ENCODE measurements at regions not wholly inside any gene's neighbourhood (a gene's known extent, or its start where the extent isn't known, plus 50 kb on each side); places are given as distances from the start of the nearest gene placed in this dataset.

DNA sequence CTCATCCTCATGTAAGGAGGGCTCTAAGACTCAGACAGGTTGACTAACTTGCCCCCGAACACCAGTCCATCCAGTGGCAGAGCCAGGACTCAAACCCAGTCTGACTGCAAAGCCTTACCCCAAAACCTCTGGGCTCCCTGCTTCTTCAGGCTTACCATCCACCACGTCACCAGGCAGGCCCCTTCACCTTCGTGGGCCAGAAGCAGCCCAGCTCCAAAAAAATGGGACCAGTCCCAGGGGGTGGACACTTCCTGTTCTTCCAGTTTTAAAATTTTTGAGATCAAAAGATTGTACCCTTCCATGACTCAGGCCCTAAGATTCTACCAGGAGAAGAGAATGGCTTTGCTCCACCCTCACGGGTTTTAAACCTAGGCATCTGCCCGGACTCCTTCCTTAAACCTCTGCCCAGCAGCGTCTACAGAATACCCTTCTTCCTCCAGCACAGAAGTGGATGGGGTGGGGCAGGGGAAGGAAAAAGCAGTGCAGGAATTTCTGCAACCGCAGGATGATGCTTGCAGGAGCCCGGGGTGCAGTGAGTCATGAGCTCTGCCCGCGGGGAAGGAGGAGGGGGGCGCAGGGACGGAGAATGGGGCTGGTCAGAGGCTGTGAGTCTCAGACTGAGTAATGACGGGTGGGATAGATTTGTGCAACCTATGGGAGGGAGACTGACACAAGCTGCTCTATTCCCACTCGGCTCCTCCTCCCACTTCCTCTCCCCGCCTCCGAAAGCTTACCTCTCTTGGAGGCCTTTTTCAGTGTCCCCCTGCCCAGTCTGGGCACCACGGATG, 50.4 kb upstream of the STXBP1 start:
- peaks cover 37% of the 10 kb centered on the region for H3K9me1 ChIP-seq (ENCODE audit: insufficient read depth, low read length)
- peak overlapping the region; percentile 92 for H2BK20ac ChIP-seq (ENCODE audit: low read depth, low read length)
- peaks cover 65% of the 10 kb centered on the region for H3K4me1 ChIP-seq (ENCODE audit: control insufficient read depth, insufficient read depth, low read length)
- POLR2A ChIA-PET (ENCODE audit: unreplicated experiment): interaction anchor here (0.6 to 1.4 kb wide), 4 partner anchors 9 to 40 kb away, joined by 3 to 4 read pairs (median 4); no protein-coding TSS in a partner anchor
- no TSS peak for BruUV-seq (replicated peaks)
- peaks cover 6 to 61% of the 10 kb centered on the region in 2 experiments for H3K79me1 ChIP-seq (ENCODE audit: low read depth in 1 of 2, low read length in 2 of 2)
- peak; percentile 99 for DNase-seq
- H3K36me3 ChIP-seq (ENCODE audit: control insufficient read depth, insufficient read depth, low read length): peaks cover 51% of the 10 kb centered on the region
- peak overlapping the region; percentile 97 for H2AK5ac ChIP-seq (ENCODE audit: low read depth, low read length)
- intact Hi-C loops (cut with micrococcal nuclease) (loop anchor here (2.0 kb wide), 1 partner anchor 41 kb away; no protein-coding TSS in a partner anchor), dilution Hi-C loops (cut with HindIII; ENCODE audit: low sequenced_read_pairs, unreplicated experiment) (no loop called here), in situ Hi-C loops (cut with MboI; ENCODE audit: low sequenced_read_pairs) (no loop called here)
- peak overlapping the region; percentile 88 for H3K56ac ChIP-seq (ENCODE audit: extremely low read depth, insufficient read depth, low read length)
- H2BK5ac ChIP-seq (ENCODE audit: low read depth, low read length, poor library complexity, severe bottlenecking): peak overlapping the region; percentile 94
- peak overlapping the region; percentile 96 for H4K91ac ChIP-seq (ENCODE audit: insufficient read depth, low read depth, low read length)
- H3K4ac ChIP-seq (ENCODE audit: low read depth, low read length): peak overlapping the region; percentile 99
- H3K9ac ChIP-seq (ENCODE audit: low read depth, low read length): peak overlapping the region; percentile 65
- peak overlapping the region; percentile 59 for H2AFZ ChIP-seq (replicated peaks; ENCODE audit: low read length, poor library complexity)
- H3K18ac ChIP-seq (ENCODE audit: low read depth, low read length): peak overlapping the region; percentile 83
- peak overlapping the region; percentile 89 for H3K27ac ChIP-seq (ENCODE audit: insufficient read depth, low read length)
- WGBS, 2 experiments (ENCODE audit: extremely low coverage in 2 of 2, insufficient read length in 1 of 2): no CpG with 5 or more reads among the region's 17 CpGs
- H2AK9ac ChIP-seq (replicated peaks; ENCODE audit: low read depth, low read length, poor library complexity): peak overlapping the region; percentile 94
- TF ChIP-seq BHLHE40 (IDR thresholded peaks at IDR 0.05; ENCODE audit: low read depth, low read length): peak; percentile 41; the same call in 1 of the 2 replicates
- peak; percentile 98 for TF ChIP-seq FOS (IDR thresholded peaks at IDR 0.05; ENCODE audit: low read depth, low read length)
- peak; percentile 7; the same call in 1 of the 2 replicates for TF ChIP-seq MAFK (IDR thresholded peaks at IDR 0.05; ENCODE audit: low read depth, low read length)
- peak; percentile 44; the same call in 1 of the 2 replicates for TF ChIP-seq POLR2A (IDR thresholded peaks at IDR 0.05; ENCODE audit: low read depth, low read length)
- TF ChIP-seq NFE2L2 (IDR thresholded peaks at IDR 0.05; ENCODE audit: low read depth, low read length): peak; percentile 51
- TF ChIP-seq MXI1 (IDR thresholded peaks at IDR 0.05; ENCODE audit: borderline replicate concordance, low read depth, low read length): no peak; the same call in 1 of the 2 replicates
- no peak for TF ChIP-seq ELK1 (IDR thresholded peaks at IDR 0.05; ENCODE audit: borderline replicate concordance, low read depth, low read length)
- peak; percentile 96 for TF ChIP-seq MAZ (IDR thresholded peaks at IDR 0.05; ENCODE audit: borderline replicate concordance, low read depth, low read length)
- peak; percentile 22 for TF ChIP-seq RAD21 (IDR thresholded peaks at IDR 0.05; ENCODE audit: low read length)
- peak; percentile 94 for TF ChIP-seq CEBPB (IDR thresholded peaks at IDR 0.05; ENCODE audit: low read depth, low read length)
- no peak for TF ChIP-seq CHD1 (IDR thresholded peaks at IDR 0.05; ENCODE audit: low read depth, low read length)
- TF ChIP-seq, protein P1, sequence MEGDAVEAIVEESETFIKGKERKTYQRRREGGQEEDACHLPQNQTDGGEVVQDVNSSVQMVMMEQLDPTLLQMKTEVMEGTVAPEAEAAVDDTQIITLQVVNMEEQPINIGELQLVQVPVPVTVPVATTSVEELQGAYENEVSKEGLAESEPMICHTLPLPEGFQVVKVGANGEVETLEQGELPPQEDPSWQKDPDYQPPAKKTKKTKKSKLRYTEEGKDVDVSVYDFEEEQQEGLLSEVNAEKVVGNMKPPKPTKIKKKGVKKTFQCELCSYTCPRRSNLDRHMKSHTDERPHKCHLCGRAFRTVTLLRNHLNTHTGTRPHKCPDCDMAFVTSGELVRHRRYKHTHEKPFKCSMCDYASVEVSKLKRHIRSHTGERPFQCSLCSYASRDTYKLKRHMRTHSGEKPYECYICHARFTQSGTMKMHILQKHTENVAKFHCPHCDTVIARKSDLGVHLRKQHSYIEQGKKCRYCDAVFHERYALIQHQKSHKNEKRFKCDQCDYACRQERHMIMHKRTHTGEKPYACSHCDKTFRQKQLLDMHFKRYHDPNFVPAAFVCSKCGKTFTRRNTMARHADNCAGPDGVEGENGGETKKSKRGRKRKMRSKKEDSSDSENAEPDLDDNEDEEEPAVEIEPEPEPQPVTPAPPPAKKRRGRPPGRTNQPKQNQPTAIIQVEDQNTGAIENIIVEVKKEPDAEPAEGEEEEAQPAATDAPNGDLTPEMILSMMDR (conservative IDR thresholded peaks at IDR 0.05; ENCODE audit: low read depth, low read length): no peak
- TF ChIP-seq, protein P2, sequence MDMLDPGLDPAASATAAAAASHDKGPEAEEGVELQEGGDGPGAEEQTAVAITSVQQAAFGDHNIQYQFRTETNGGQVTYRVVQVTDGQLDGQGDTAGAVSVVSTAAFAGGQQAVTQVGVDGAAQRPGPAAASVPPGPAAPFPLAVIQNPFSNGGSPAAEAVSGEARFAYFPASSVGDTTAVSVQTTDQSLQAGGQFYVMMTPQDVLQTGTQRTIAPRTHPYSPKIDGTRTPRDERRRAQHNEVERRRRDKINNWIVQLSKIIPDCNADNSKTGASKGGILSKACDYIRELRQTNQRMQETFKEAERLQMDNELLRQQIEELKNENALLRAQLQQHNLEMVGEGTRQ (IDR thresholded peaks at IDR 0.05; ENCODE audit: low read depth, low read length): no peak
- TF ChIP-seq SMC3 (IDR thresholded peaks at IDR 0.05; ENCODE audit: low read depth, low read length): no peak
- H3K27me3 ChIP-seq (ENCODE audit: control insufficient read depth, insufficient read depth, low read length): no peaks in the 10 kb centered on the region
- H3K23ac ChIP-seq (ENCODE audit: low read depth, low read length): peak overlapping the region; percentile 98
- peak overlapping the region; percentile 72 to 91 for H4K8ac ChIP-seq (ENCODE audit: low read depth in 2 of 2, low read length in 2 of 2)
- peak overlapping the region; percentile 68 for H4K5ac ChIP-seq (ENCODE audit: low read depth, low read length)
- peak overlapping the region; percentile 98 for H3K14ac ChIP-seq (replicated peaks; ENCODE audit: low read depth, low read length)
- H2BK120ac ChIP-seq (ENCODE audit: low read depth, low read length): peak overlapping the region; percentile 97
- no peaks in the 10 kb centered on the region for H3K9me3 ChIP-seq (ENCODE audit: control insufficient read depth, insufficient read depth, low read length)
- CTCF ChIA-PET: no interaction called here
- no peak overlapping the region for H3K4me3 ChIP-seq (ENCODE audit: insufficient read depth, low read depth, low read length)
- peak overlapping the region; percentile 34 for H3K4me2 ChIP-seq (ENCODE audit: low read depth, low read length)
- ATAC-seq (ENCODE audit: low read depth): peak; percentile 83
- H2BK15ac ChIP-seq (ENCODE audit: low read depth, low read length): peak overlapping the region; percentile 91
- H4K20me1 ChIP-seq (ENCODE audit: insufficient read depth, low read length): peaks cover 87% of the 10 kb centered on the region

Measured in IMR-90 (cell line).